ENCODE measurements at regions not wholly inside any gene's neighbourhood (a gene's known extent, or its start where the extent isn't known, plus 50 kb on each side); places are given as distances from the start of the nearest gene placed in this dataset.

- TF ChIP-seq CTCF (IDR thresholded peaks at IDR 0.05; ENCODE audit: insufficient read depth, low read length, poor library complexity, severe bottlenecking) (no peak), EZH2phosphoT487 (conservative IDR thresholded peaks at IDR 0.05; ENCODE audit: low read length) (no peak)
Observed at GRCh38 chr12:60992087-60992486, 1268.1 kb upstream of the USP15 start.
